WTC11 (cell line): ENCODE measurements at regions not wholly inside any gene's neighbourhood (a gene's known extent, or its start where the extent isn't known, plus 50 kb on each side); places are given as distances from the start of the nearest gene placed in this dataset.

Experiments
- ATAC-seq: fragments of 200-7000 bp; cut with Tn5 transposase; 2 replicates; pipeline ENCODE4 v1.10.0; 2021; ENCODE audit warnings: mild to moderate bottlenecking, moderate library complexity
- CTCF ChIA-PET: fragments of 300-600 bp; sonication (Branson Sonifier 250); formaldehyde crosslinking; loops from one replicate; lab custom pipeline; 2021; ENCODE audit warnings: antibody characterized with exemption; lab: Charles Lee
- POLR2A ChIA-PET: fragments of 350-600 bp; sonication (Branson Sonifier 250); formaldehyde crosslinking; loops from one replicate; lab custom pipeline; 2021; ENCODE audit warnings: antibody characterized with exemption; lab: Charles Lee
- DNase-seq: peaks from one replicate; pipeline ENCODE4 v3.0.0; 2021; ENCODE audit warnings: low spot score
- H3K27ac Mint-ChIP-seq: 2 replicates; pipeline ENCODE4 v1.8.0; 2021; ENCODE audit warnings: mixed read lengths
- H3K27me3 Mint-ChIP-seq: 2 replicates; pipeline ENCODE4 v1.8.0; 2021; ENCODE audit warnings: low read depth, mild to moderate bottlenecking, moderate library complexity, mixed read lengths
- H3K36me3 Mint-ChIP-seq: 2 replicates; pipeline ENCODE4 v1.8.0; 2021; ENCODE audit warnings: mixed read lengths
- H3K4me1 Mint-ChIP-seq: 2 replicates; pipeline ENCODE4 v1.8.0; 2022; ENCODE audit warnings: mixed read lengths
- H3K4me3 Mint-ChIP-seq: 2 replicates; pipeline ENCODE4 v1.8.0; 2021; ENCODE audit warnings: mild to moderate bottlenecking, moderate library complexity, mixed read lengths
- H3K9me3 Mint-ChIP-seq: 2 replicates; pipeline ENCODE4 v1.8.0; 2021; ENCODE audit warnings: mixed read lengths
- AFF4 ChIP-seq: sonication (generic); formaldehyde crosslinking; IDR thresholded peaks from 2 replicates; pipeline ENCODE4 v1.8.1; 2023; ENCODE audit warnings: mild to moderate bottlenecking, missing genetic modification reagents, borderline replicate concordance
- AR ChIP-seq: fragments of 250-450 bp; sonication (Bioruptor Pico); IDR thresholded peaks from 2 replicates; pipeline ENCODE4 v1.9.0; 2021; ENCODE audit warnings: mild to moderate bottlenecking
- CDX4 ChIP-seq: fragments of 250-450 bp; sonication (Bioruptor Pico); IDR thresholded peaks from 2 replicates; pipeline ENCODE4 v1.9.0; 2021; ENCODE audit warnings: moderate library complexity, mild to moderate bottlenecking, inconsistent platforms, borderline replicate concordance
- CREB1 ChIP-seq: sonication (generic); formaldehyde crosslinking; IDR thresholded peaks from 2 replicates; pipeline ENCODE4 v1.8.0; 2023; ENCODE audit warnings: mild to moderate bottlenecking, missing genetic modification reagents
- ELF4 ChIP-seq: sonication (generic); formaldehyde crosslinking; IDR thresholded peaks from 2 replicates; pipeline ENCODE4 v1.8.1; 2022; ENCODE audit warnings: low read depth, mild to moderate bottlenecking, moderate library complexity, missing genetic modification reagents
- FOXP4 ChIP-seq: sonication (generic); formaldehyde crosslinking; IDR thresholded peaks from 2 replicates; pipeline ENCODE4 v1.8.0; 2022; ENCODE audit warnings: mild to moderate bottlenecking, missing genetic modification reagents
- GABPB1 ChIP-seq: sonication (generic); formaldehyde crosslinking; IDR thresholded peaks from 2 replicates; pipeline ENCODE4 v1.8.1; 2023; ENCODE audit warnings: mild to moderate bottlenecking, missing genetic modification reagents
- IRF1 ChIP-seq: sonication (generic); formaldehyde crosslinking; IDR thresholded peaks from 2 replicates; pipeline ENCODE4 v1.8.0; 2023; ENCODE audit warnings: missing genetic modification reagents
- IRF2 ChIP-seq: sonication (generic); formaldehyde crosslinking; IDR thresholded peaks from 2 replicates; pipeline ENCODE4 v1.8.0; 2022; ENCODE audit warnings: low read depth, missing genetic modification reagents, borderline replicate concordance
- MLX ChIP-seq: sonication (generic); formaldehyde crosslinking; IDR thresholded peaks from 2 replicates; pipeline ENCODE4 v1.8.1; 2023; ENCODE audit warnings: mild to moderate bottlenecking, missing genetic modification reagents, moderate library complexity
- MYBL2 ChIP-seq: sonication (generic); formaldehyde crosslinking; IDR thresholded peaks from 2 replicates; pipeline ENCODE4 v1.8.1; 2023; ENCODE audit warnings: mild to moderate bottlenecking, moderate library complexity, missing genetic modification reagents
- NFYB ChIP-seq: sonication (generic); formaldehyde crosslinking; conservative IDR thresholded peaks from 2 replicates; pipeline ENCODE4 v1.8.0; 2022; ENCODE audit warnings: low read depth, missing genetic modification reagents
- SMAD3 ChIP-seq: sonication (generic); formaldehyde crosslinking; IDR thresholded peaks from 2 replicates; pipeline ENCODE4 v1.8.0; 2022; ENCODE audit warnings: missing genetic modification reagents, mild to moderate bottlenecking, borderline replicate concordance
- STAT6 ChIP-seq: sonication (generic); formaldehyde crosslinking; conservative IDR thresholded peaks from 2 replicates; pipeline ENCODE4 v1.8.1; 2023; ENCODE audit warnings: mild to moderate bottlenecking, low read depth, missing genetic modification reagents, moderate library complexity
- USF1 ChIP-seq: sonication (generic); formaldehyde crosslinking; IDR thresholded peaks from 2 replicates; pipeline ENCODE4 v1.8.0; 2022; ENCODE audit warnings: mild to moderate bottlenecking, missing genetic modification reagents
- ZMAT4 ChIP-seq: fragments of 250-450 bp; sonication (Bioruptor Pico); IDR thresholded peaks from 2 replicates; pipeline ENCODE4 v1.9.0; 2021; ENCODE audit warnings: mild to moderate bottlenecking
- ZNF263 ChIP-seq: sonication (generic); formaldehyde crosslinking; IDR thresholded peaks from 2 replicates; pipeline ENCODE4 v1.8.1; 2022; ENCODE audit warnings: low read depth, mild to moderate bottlenecking, moderate library complexity, missing genetic modification reagents
- ZNF317 ChIP-seq: sonication (generic); formaldehyde crosslinking; IDR thresholded peaks from 2 replicates; pipeline ENCODE4 v1.8.1; 2023; ENCODE audit warnings: low read depth, mild to moderate bottlenecking, moderate library complexity, missing genetic modification reagents, borderline replicate concordance
- ZNF416 ChIP-seq: fragments of 250-450 bp; sonication (Bioruptor Pico); IDR thresholded peaks from 2 replicates; pipeline ENCODE4 v1.9.0; 2021; ENCODE audit warnings: mild to moderate bottlenecking, inconsistent platforms

- Mint-ChIP-seq H3K36me3 (peaks cover 62% of the 10 kb centered on the region), H3K4me1 (no peaks in the 10 kb centered on the region), H3K27me3 (peaks cover 3% of the 10 kb centered on the region), H3K4me3 (no peak overlapping the region), H3K9me3 (peaks cover 20% of the 10 kb centered on the region), H3K27ac (no peak overlapping the region)
- CTCF ChIA-PET: no interaction called here
- TF ChIP-seq IRF2 (CRISPR knock-in tag): no peak
- TF ChIP-seq MYBL2: no peak
- TF ChIP-seq ZNF263 (CRISPR knock-in tag): no peak
- no peak for TF ChIP-seq ELF4 (CRISPR knock-in tag)
- TF ChIP-seq MLX (CRISPR knock-in tag): no peak
- TF ChIP-seq NFYB (CRISPR knock-in tag): no peak
- TF ChIP-seq ZNF317 (CRISPR knock-in tag): no peak
- no peak for TF ChIP-seq CREB1
- no peak for TF ChIP-seq IRF1 (CRISPR knock-in tag)
- no peak for TF ChIP-seq ZNF416
- TF ChIP-seq, all 79 proteins: peak for 0
- ATAC-seq: no peak
- DNase-seq: no peak
- POLR2A ChIA-PET: no interaction called here
Observed at GRCh38 chr16:5730783-5731182, 633.2 kb upstream of the EEF2KMT start.

GRCh38 chr16:5722116-5722619 lies 624.6 kb upstream of the EEF2KMT start:
- TF ChIP-seq ELF4 (CRISPR knock-in tag) (no peak), AFF4 (CRISPR knock-in tag) (no peak), USF1 (CRISPR knock-in tag) (no peak), AR (CRISPR knock-in tag) (no peak), FOXP4 (CRISPR knock-in tag) (no peak), CDX4 (CRISPR knock-in tag) (no peak), GABPB1 (no peak), ZMAT4 (CRISPR knock-in tag) (no peak), SMAD3 (CRISPR knock-in tag) (no peak), STAT6 (CRISPR knock-in tag) (no peak)
- Mint-ChIP-seq H3K9me3 (peaks cover 83% of the 10 kb centered on the region), H3K4me1 (no peaks in the 10 kb centered on the region), H3K4me3 (no peak overlapping the region), H3K27ac (no peak overlapping the region), H3K27me3 (peaks cover 9% of the 10 kb centered on the region), H3K36me3 (peaks cover 72% of the 10 kb centered on the region)
- no peak for ATAC-seq
- DNase-seq: no peak
- ChIA-PET POLR2A (no interaction called here), CTCF (no interaction called here)
